ENCODE measurements at regions not wholly inside any gene's neighbourhood (a gene's known extent, or its start where the extent isn't known, plus 50 kb on each side); places are given as distances from the start of the nearest gene placed in this dataset.

DNA sequence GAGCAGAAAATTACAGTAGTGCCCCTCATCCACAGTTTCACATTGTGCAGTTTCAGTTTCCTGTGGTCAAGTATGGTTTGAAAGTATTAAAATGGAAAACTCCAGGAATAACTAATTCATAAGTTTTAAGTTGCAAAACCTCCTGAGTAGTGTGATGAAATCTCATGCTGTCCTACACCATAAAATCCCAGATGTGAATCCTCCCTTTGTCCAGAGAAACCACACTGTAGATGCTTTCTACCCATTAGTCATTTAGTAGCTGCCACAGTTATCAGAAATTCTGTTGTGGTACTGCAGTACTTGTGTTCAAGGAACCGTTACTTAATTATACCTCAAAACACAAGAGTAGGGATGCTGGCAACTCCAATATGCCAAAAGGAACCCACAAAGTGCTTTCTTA lies 74.7 kb downstream of the PTCHD4 start:
- H3K4me1 Mint-ChIP-seq: peaks cover 15% of the 10 kb centered on the region
- H3K9me3 Mint-ChIP-seq: peaks cover 0 to 9% (median 0%) of the 10 kb centered on the region in 7 donors
- no CpG with 5 or more reads among the region's 1 CpG for WGBS (ENCODE audit: insufficient coverage)
- H3K27ac ChIP-seq (ENCODE audit: low read depth in 1 of 2, low read length in 2 of 2): no peak overlapping the region
- intact Hi-C loops (cut with micrococcal nuclease): no loop called here
- no peaks in the 10 kb centered on the region for H4K20me1 ChIP-seq (ENCODE audit: insufficient read depth, low read length)
- H3K27ac Mint-ChIP-seq: no peak overlapping the region
- H3K4me3 ChIP-seq (replicated peaks in 1 of 3; ENCODE audit: low read depth in 2 of 3, low read length in 3 of 3): no peak overlapping the region
- no peaks in the 10 kb centered on the region for H3K79me2 ChIP-seq (ENCODE audit: insufficient read depth, low read length)
- H2AFZ ChIP-seq (ENCODE audit: insufficient read depth, low read depth, low read length, poor library complexity, severe bottlenecking): no peak overlapping the region
- H3K27me3 Mint-ChIP-seq (ENCODE audit: low read depth in 3 of 3): peaks cover 0 to 2% (median 0%) of the 10 kb centered on the region in 3 donors
- H3K36me3 Mint-ChIP-seq: no peaks in the 10 kb centered on the region
- TF ChIP-seq, protein P1, sequence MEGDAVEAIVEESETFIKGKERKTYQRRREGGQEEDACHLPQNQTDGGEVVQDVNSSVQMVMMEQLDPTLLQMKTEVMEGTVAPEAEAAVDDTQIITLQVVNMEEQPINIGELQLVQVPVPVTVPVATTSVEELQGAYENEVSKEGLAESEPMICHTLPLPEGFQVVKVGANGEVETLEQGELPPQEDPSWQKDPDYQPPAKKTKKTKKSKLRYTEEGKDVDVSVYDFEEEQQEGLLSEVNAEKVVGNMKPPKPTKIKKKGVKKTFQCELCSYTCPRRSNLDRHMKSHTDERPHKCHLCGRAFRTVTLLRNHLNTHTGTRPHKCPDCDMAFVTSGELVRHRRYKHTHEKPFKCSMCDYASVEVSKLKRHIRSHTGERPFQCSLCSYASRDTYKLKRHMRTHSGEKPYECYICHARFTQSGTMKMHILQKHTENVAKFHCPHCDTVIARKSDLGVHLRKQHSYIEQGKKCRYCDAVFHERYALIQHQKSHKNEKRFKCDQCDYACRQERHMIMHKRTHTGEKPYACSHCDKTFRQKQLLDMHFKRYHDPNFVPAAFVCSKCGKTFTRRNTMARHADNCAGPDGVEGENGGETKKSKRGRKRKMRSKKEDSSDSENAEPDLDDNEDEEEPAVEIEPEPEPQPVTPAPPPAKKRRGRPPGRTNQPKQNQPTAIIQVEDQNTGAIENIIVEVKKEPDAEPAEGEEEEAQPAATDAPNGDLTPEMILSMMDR (IDR thresholded peaks at IDR 0.05): no peak
- no peak overlapping the region for H3K4me2 ChIP-seq (replicated peaks; ENCODE audit: extremely low read depth, low read length, poor library complexity, severe bottlenecking)
- H3K9ac ChIP-seq (ENCODE audit: insufficient read depth, low read length, poor library complexity, severe bottlenecking): no peak overlapping the region
- H3K4me1 ChIP-seq (ENCODE audit: control insufficient read depth in 1 of 2, insufficient read depth in 2 of 2, low read length in 2 of 2): peaks cover 19 to 20% of the 10 kb centered on the region in 2 donors
- H3K4me3 Mint-ChIP-seq: no peak overlapping the region
- no peak for DNase-seq
- no peaks in the 10 kb centered on the region for H3K27me3 ChIP-seq (ENCODE audit: control insufficient read depth in 2 of 2, insufficient read depth in 2 of 2, low read length in 2 of 2)
- no peaks in the 10 kb centered on the region for H3K36me3 ChIP-seq (replicated peaks in 1 of 2; ENCODE audit: control insufficient read depth in 1 of 2, insufficient read depth in 2 of 2, low read length in 2 of 2)
- H3K9me3 ChIP-seq (replicated peaks in 1 of 2; ENCODE audit: control insufficient read depth in 1 of 2, insufficient read depth in 1 of 2, low read length in 2 of 2): no peaks in the 10 kb centered on the region

GRCh38 chr6:48032151-48032550 lies 78.8 kb downstream of the PTCHD4 start:
- intact Hi-C loops (cut with micrococcal nuclease): no loop called here
- Histone ChIP-seq H3K4me3 (replicated peaks in 1 of 3; ENCODE audit: low read depth in 2 of 3, low read length in 3 of 3) (no peak overlapping the region), H3K4me2 (replicated peaks; ENCODE audit: extremely low read depth, low read length, poor library complexity, severe bottlenecking) (no peak overlapping the region), H3K79me2 (ENCODE audit: insufficient read depth, low read length) (no peaks in the 10 kb centered on the region), H3K9me3 (replicated peaks in 1 of 2; ENCODE audit: control insufficient read depth in 1 of 2, insufficient read depth in 1 of 2, low read length in 2 of 2) (no peaks in the 10 kb centered on the region), H3K4me1 (ENCODE audit: control insufficient read depth in 1 of 2, insufficient read depth in 2 of 2, low read length in 2 of 2) (peaks cover 5 to 11% of the 10 kb centered on the region in 2 donors), H3K27ac (ENCODE audit: low read depth in 1 of 2, low read length in 2 of 2) (no peak overlapping the region), H3K9ac (ENCODE audit: insufficient read depth, low read length, poor library complexity, severe bottlenecking) (no peak overlapping the region), H3K36me3 (replicated peaks in 1 of 2; ENCODE audit: control insufficient read depth in 1 of 2, insufficient read depth in 2 of 2, low read length in 2 of 2) (no peaks in the 10 kb centered on the region), H4K20me1 (ENCODE audit: insufficient read depth, low read length) (no peaks in the 10 kb centered on the region), H3K27me3 (ENCODE audit: control insufficient read depth in 2 of 2, insufficient read depth in 2 of 2, low read length in 2 of 2) (no peaks in the 10 kb centered on the region), H2AFZ (ENCODE audit: insufficient read depth, low read depth, low read length, poor library complexity, severe bottlenecking) (no peak overlapping the region)
- Mint-ChIP-seq H3K27ac (no peak overlapping the region), H3K4me1 (peaks cover 6% of the 10 kb centered on the region), H3K36me3 (no peaks in the 10 kb centered on the region), H3K4me3 (no peak overlapping the region), H3K27me3 (ENCODE audit: low read depth in 3 of 3) (peaks cover 0 to 3% (median 0%) of the 10 kb centered on the region in 3 donors), H3K9me3 (peaks cover 0 to 5% (median 0%) of the 10 kb centered on the region in 7 donors)
- 14% methylated on average over 1 of the region's 5 CpGs for WGBS (ENCODE audit: insufficient coverage)
- TF ChIP-seq, protein P1 (IDR thresholded peaks at IDR 0.05): no peak
- DNase-seq: peak; percentile 18 to 68 (median 23)

Measured in CD14-positive monocyte (primary cell).